Hepatocyte (in vitro differentiated cells): ENCODE measurements at regions not wholly inside any gene's neighbourhood (a gene's known extent, or its start where the extent isn't known, plus 50 kb on each side); places are given as distances from the start of the nearest gene placed in this dataset.

Source experiments
- DNase-seq: peaks from one replicate; pipeline ENCODE4 v3.0.0-alpha.2; 2016; ENCODE audit warnings: low spot score
- H2AFZ ChIP-seq: fragments of 200-600 bp; sonication (generic); 2 replicates; pipeline ENCODE4 v1.6.0; 2016; ENCODE audit warnings: antibody characterized with exemption, mild to moderate bottlenecking
- H3K27ac ChIP-seq: fragments of 200-600 bp; sonication (generic); 2 replicates; pipeline ENCODE4 v1.5.1; 2016; ENCODE audit warnings: mild to moderate bottlenecking
- H3K27me3 ChIP-seq: fragments of 200-600 bp; sonication (generic); 2 replicates; pipeline ENCODE4 v1.6.1; 2016
- H3K36me3 ChIP-seq: fragments of 200-600 bp; sonication (generic); replicated peaks from 2 replicates; pipeline ENCODE4 v1.5.1; 2016; ENCODE audit warnings: low read depth; ENCODE audit not compliant: insufficient read depth
- H3K4me1 ChIP-seq: fragments of 200-600 bp; sonication (generic); 2 replicates; pipeline ENCODE4 v1.5.1; 2016; ENCODE audit warnings: mild to moderate bottlenecking, moderate library complexity; ENCODE audit not compliant: insufficient read depth
- H3K4me2 ChIP-seq: fragments of 200-600 bp; sonication (generic); 2 replicates; pipeline ENCODE4 v1.6.0; 2016
- H3K4me3 ChIP-seq: fragments of 200-600 bp; sonication (generic); 2 replicates; pipeline ENCODE4 v1.5.1; 2016; ENCODE audit warnings: mild to moderate bottlenecking
- H3K79me2 ChIP-seq: fragments of 200-600 bp; sonication (generic); 2 replicates; pipeline ENCODE4 v1.6.0; 2017; ENCODE audit warnings: mild to moderate bottlenecking
- H3K9me2 ChIP-seq: fragments of 200-600 bp; sonication (generic); replicated peaks from 2 replicates; pipeline ENCODE4 v1.6.0; 2017; ENCODE audit warnings: mild to moderate bottlenecking; ENCODE audit not compliant: insufficient read depth
- H3K9me3 ChIP-seq: fragments of 200-600 bp; sonication (generic); 2 replicates; pipeline ENCODE4 v1.5.1; 2016; ENCODE audit warnings: low read depth, mild to moderate bottlenecking
- H4K20me1 ChIP-seq: fragments of 200-600 bp; sonication (generic); 2 replicates; pipeline ENCODE4 v1.6.0; 2016; ENCODE audit warnings: mild to moderate bottlenecking; ENCODE audit not compliant: insufficient read depth, poor library complexity, severe bottlenecking
- CTCF ChIP-seq: fragments of 200-600 bp; sonication (generic); IDR thresholded peaks from 2 replicates; pipeline ENCODE4 v1.5.1; 2016; ENCODE audit warnings: antibody characterized with exemption, mild to moderate bottlenecking; ENCODE audit not compliant: poor library complexity
- EZH2 ChIP-seq: fragments of 200-600 bp; sonication (generic); IDR thresholded peaks from 2 replicates; pipeline ENCODE4 v1.6.1; 2016; ENCODE audit warnings: antibody characterized with exemption, mild to moderate bottlenecking, borderline replicate concordance
- EZH2phosphoT487 ChIP-seq: fragments of 200-600 bp; sonication (generic); IDR thresholded peaks from one replicate; pipeline ENCODE4 v1.6.1; 2018; ENCODE audit warnings: antibody characterized with exemption, mild to moderate bottlenecking, low read depth, moderate library complexity; ENCODE audit not compliant: unreplicated experiment, severe bottlenecking
- WGBS: methylation state at CpG from one replicate; pipeline ENCODE4 v1.1.6; 2016; ENCODE audit warnings: low lambda C conversion rate; ENCODE audit errors: missing lambda C conversion rate; 5-methylcytosine and 5-hydroxymethylcytosine counted together

GRCh38 chr1:201774224-201774982 lies 54.6 kb upstream of the IPO9 start:
- H3K36me3 ChIP-seq: no peaks in the 10 kb centered on the region
- TF ChIP-seq CTCF: no peak
- TF ChIP-seq EZH2phosphoT487: no peak
- no peak for TF ChIP-seq EZH2
- H3K9me2 ChIP-seq: no peaks in the 10 kb centered on the region
- peaks cover 36% of the 10 kb centered on the region for H3K79me2 ChIP-seq
- H3K4me2 ChIP-seq: no peak overlapping the region
- H3K27me3 ChIP-seq: no peaks in the 10 kb centered on the region
- H3K27ac ChIP-seq: no peak overlapping the region
- 88% methylated on average over 4 of the region's 4 CpGs for whole genome bisulfite sequencing
- DNase-seq: no peak
- H3K4me3 ChIP-seq: no peak overlapping the region
- H2AFZ ChIP-seq: no peak overlapping the region
- H4K20me1 ChIP-seq: no peaks in the 10 kb centered on the region
- peaks cover 11% of the 10 kb centered on the region for H3K4me1 ChIP-seq
- peaks cover 11% of the 10 kb centered on the region for H3K9me3 ChIP-seq

- Histone ChIP-seq H2AFZ (no peak overlapping the region), H3K9me2 (no peaks in the 10 kb centered on the region), H3K4me1 (peaks cover 15% of the 10 kb centered on the region), H4K20me1 (no peaks in the 10 kb centered on the region), H3K79me2 (peaks cover 31% of the 10 kb centered on the region), H3K36me3 (no peaks in the 10 kb centered on the region), H3K9me3 (peaks cover 11% of the 10 kb centered on the region), H3K27me3 (no peaks in the 10 kb centered on the region), H3K4me2 (no peak overlapping the region), H3K4me3 (no peak overlapping the region), H3K27ac (no peak overlapping the region)
- WGBS: 95% methylated on average over 1 of the region's 1 CpG
- no peak for DNase-seq
- no peak for TF ChIP-seq EZH2
- TF ChIP-seq EZH2phosphoT487: no peak
- TF ChIP-seq CTCF: no peak
Measured at GRCh38 chr1:201774983-201775344, 54.0 kb upstream of the IPO9 start.

GRCh38 chr1:201775380-201775779 lies 53.6 kb upstream of the IPO9 start:
- DNase-seq: no peak
- H4K20me1 ChIP-seq: no peaks in the 10 kb centered on the region
- peaks cover 31% of the 10 kb centered on the region for H3K79me2 ChIP-seq
- WGBS: 98% methylated on average over 3 of the region's 3 CpGs
- H3K27me3 ChIP-seq: no peaks in the 10 kb centered on the region
- peaks cover 17% of the 10 kb centered on the region for H3K4me1 ChIP-seq
- H3K4me2 ChIP-seq: no peak overlapping the region
- H3K27ac ChIP-seq: no peak overlapping the region
- no peaks in the 10 kb centered on the region for H3K9me2 ChIP-seq
- H3K4me3 ChIP-seq: no peak overlapping the region
- peaks cover 11% of the 10 kb centered on the region for H3K9me3 ChIP-seq
- no peaks in the 10 kb centered on the region for H3K36me3 ChIP-seq
- no peak overlapping the region for H2AFZ ChIP-seq
- no peak for TF ChIP-seq CTCF
- no peak for TF ChIP-seq EZH2phosphoT487
